CD4-positive, CD25-positive, alpha-beta regulatory T cell (primary cell): ENCODE measurements at regions not wholly inside any gene's neighbourhood (a gene's known extent, or its start where the extent isn't known, plus 50 kb on each side); places are given as distances from the start of the nearest gene placed in this dataset.

Experiments used
- ATAC-seq, 2 donors: fragments of 150-1000 bp; cut with Tn5 transposase; one replicate each; pipeline ENCODE4 v1.10.0; 2021; ENCODE audit warnings: low read depth in 2 of 2, moderate number of reproducible peaks in 2 of 2, moderate library complexity in 1 of 2
- DNase-seq, 3 donors: peaks; one replicate each; pipeline versions ENCODE4 v3.0.0 to v3.0.0-alpha.2; 2012 to 2022; ENCODE audit warnings: mixed read lengths in 1 of 3
- H3K27ac ChIP-seq: one replicate; pipeline ENCODE4 v1.7.0; 2013; ENCODE audit warnings: mild to moderate bottlenecking, low read length; ENCODE audit not compliant: insufficient read depth, poor library complexity, severe bottlenecking
- H3K27me3 ChIP-seq: one replicate; pipeline ENCODE4 v1.7.0; 2013; ENCODE audit warnings: low read length; ENCODE audit not compliant: control insufficient read depth, insufficient read depth
- H3K36me3 ChIP-seq: one replicate; pipeline ENCODE4 v1.7.0; 2013; ENCODE audit warnings: mild to moderate bottlenecking, low read length, moderate library complexity; ENCODE audit not compliant: control insufficient read depth, insufficient read depth
- H3K4me1 ChIP-seq: 2 replicates; pipeline ENCODE4 v1.7.0; 2013; ENCODE audit warnings: mild to moderate bottlenecking, low read length; ENCODE audit not compliant: insufficient read depth, control insufficient read depth, poor library complexity, severe bottlenecking
- H3K4me3 ChIP-seq: one replicate; pipeline ENCODE4 v1.7.0; 2013; ENCODE audit warnings: low read depth, mild to moderate bottlenecking, low read length, moderate library complexity
- H3K9me3 ChIP-seq, 2 experiments: 1 replicate in 1 of 2; 2 replicates in 1 of 2; pipeline ENCODE4 v1.7.0; 2013; ENCODE audit warnings: low read length in 2 of 2, mild to moderate bottlenecking in 1 of 2, moderate library complexity in 1 of 2; ENCODE audit not compliant: control insufficient read depth in 2 of 2
- H3K27ac Mint-ChIP-seq, 3 donors: one replicate each; pipeline ENCODE4 v1.8.0; 2020 to 2022; ENCODE audit warnings: mild to moderate bottlenecking in 3 of 3, mixed read lengths in 3 of 3, moderate library complexity in 2 of 3
- H3K27me3 Mint-ChIP-seq: one replicate; pipeline ENCODE4 v1.8.0; 2022; ENCODE audit warnings: mild to moderate bottlenecking, mixed read lengths
- H3K36me3 Mint-ChIP-seq: one replicate; pipeline ENCODE4 v1.8.0; 2020; ENCODE audit warnings: mixed read lengths
- H3K4me1 Mint-ChIP-seq, 4 donors: one replicate each; pipeline ENCODE4 v1.8.0; 2020 to 2022; ENCODE audit warnings: mixed read lengths in 4 of 4, mild to moderate bottlenecking in 1 of 4
- H3K4me3 Mint-ChIP-seq, 4 donors: one replicate each; pipeline ENCODE4 v1.8.0; 2020 to 2022; ENCODE audit warnings: mild to moderate bottlenecking in 4 of 4, mixed read lengths in 4 of 4, moderate library complexity in 3 of 4
- H3K9me3 Mint-ChIP-seq, 7 donors: one replicate each; pipeline ENCODE4 v1.8.0; 2020 to 2022; ENCODE audit warnings: mixed read lengths in 7 of 7, mild to moderate bottlenecking in 3 of 7, moderate library complexity in 2 of 7

DNA sequence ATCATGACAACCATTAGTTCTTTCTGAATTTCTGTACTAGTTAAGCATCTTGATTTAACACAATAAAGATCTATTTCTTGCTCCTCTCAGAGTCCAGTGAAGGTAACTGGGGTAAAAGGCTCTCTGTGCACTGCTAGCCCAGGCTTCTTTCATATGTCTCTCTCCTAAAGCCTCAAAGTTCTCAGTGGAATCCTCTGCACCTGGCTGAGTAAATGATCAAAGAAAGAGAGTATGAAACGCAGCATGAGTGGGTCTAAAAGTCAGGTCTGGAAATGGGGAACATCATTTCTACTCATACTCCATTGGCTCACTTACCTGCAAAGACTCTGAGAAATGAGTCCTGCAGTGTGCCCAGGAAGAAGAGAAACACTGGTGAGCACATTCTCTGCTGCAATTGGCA is 418.5 kb downstream of the PTPRC start:
- no peaks in the 10 kb centered on the region for H3K27me3 Mint-ChIP-seq

DNA sequence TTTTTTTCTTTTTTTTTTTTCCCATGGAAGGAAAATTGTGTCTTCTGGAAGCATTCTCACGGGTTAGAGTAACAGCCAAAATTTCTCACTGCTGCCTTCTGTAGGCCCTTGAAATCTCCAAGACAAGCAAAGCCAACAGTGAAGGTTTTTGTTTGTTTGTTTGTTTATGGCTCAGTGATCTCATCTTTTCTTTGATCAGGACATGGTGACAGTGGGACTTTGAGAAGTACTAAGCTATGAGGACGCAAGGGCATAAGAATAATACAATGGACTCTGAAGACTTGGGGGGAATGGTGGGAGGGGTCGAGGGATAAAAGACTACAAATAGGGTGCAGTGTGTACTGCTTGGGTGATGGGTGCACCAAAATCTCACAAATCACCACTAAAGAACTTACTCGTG is 419.4 kb downstream of the PTPRC start:
- Histone ChIP-seq H3K27ac (no peak overlapping the region), H3K27me3 (no peaks in the 10 kb centered on the region), H3K4me3 (no peak overlapping the region), H3K9me3 (no peaks in the 10 kb centered on the region), H3K4me1 (no peaks in the 10 kb centered on the region), H3K36me3 (no peaks in the 10 kb centered on the region)
- Mint-ChIP-seq H3K4me3 (no peak overlapping the region), H3K36me3 (no peaks in the 10 kb centered on the region), H3K9me3 (peaks cover 0 to 3% (median 0%) of the 10 kb centered on the region in 7 donors), H3K4me1 (peaks cover 0 to 3% (median 0%) of the 10 kb centered on the region in 4 donors), H3K27me3 (no peaks in the 10 kb centered on the region), H3K27ac (no peak overlapping the region)
- DNase-seq: no peak
- ATAC-seq: no peak

More for the DNA sequence above, 418.5 kb downstream of the PTPRC start:
- no peaks in the 10 kb centered on the region for H3K4me1 ChIP-seq
- H3K27ac ChIP-seq: no peak overlapping the region
- Mint-ChIP-seq H3K4me3 (no peak overlapping the region), H3K4me1 (peaks cover 0 to 3% (median 0%) of the 10 kb centered on the region in 4 donors), H3K36me3 (no peaks in the 10 kb centered on the region), H3K9me3 (peaks cover 0 to 3% (median 0%) of the 10 kb centered on the region in 7 donors), H3K27ac (no peak overlapping the region)
- H3K9me3 ChIP-seq: no peaks in the 10 kb centered on the region
- H3K36me3 ChIP-seq: no peaks in the 10 kb centered on the region
- H3K27me3 ChIP-seq: no peaks in the 10 kb centered on the region
- ATAC-seq (no peak), DNase-seq (no peak)
- no peak overlapping the region for H3K4me3 ChIP-seq

GRCh38 chr1:199064971-199065370 is 426.1 kb downstream of the PTPRC start:
- no peak for DNase-seq
- Histone ChIP-seq H3K4me3 (no peak overlapping the region), H3K9me3 (no peaks in the 10 kb centered on the region), H3K36me3 (no peaks in the 10 kb centered on the region), H3K27me3 (no peaks in the 10 kb centered on the region), H3K4me1 (peaks cover 2% of the 10 kb centered on the region), H3K27ac (no peak overlapping the region)
- H3K9me3 Mint-ChIP-seq: no peaks in the 10 kb centered on the region
- no peak for ATAC-seq
- H3K36me3 Mint-ChIP-seq: no peaks in the 10 kb centered on the region
- no peak overlapping the region for H3K27ac Mint-ChIP-seq
- no peak overlapping the region for H3K4me3 Mint-ChIP-seq
- H3K4me1 Mint-ChIP-seq: peaks cover 0 to 10% (median 3%) of the 10 kb centered on the region in 4 donors
- H3K27me3 Mint-ChIP-seq: no peaks in the 10 kb centered on the region

GRCh38 chr1:199067483-199067882 is 428.6 kb downstream of the PTPRC start:
- H3K27ac Mint-ChIP-seq: no peak overlapping the region
- H3K9me3 Mint-ChIP-seq: no peaks in the 10 kb centered on the region
- Histone ChIP-seq H3K4me1 (peaks cover 2% of the 10 kb centered on the region), H3K27me3 (no peaks in the 10 kb centered on the region), H3K4me3 (no peak overlapping the region), H3K36me3 (no peaks in the 10 kb centered on the region), H3K27ac (no peak overlapping the region), H3K9me3 (no peaks in the 10 kb centered on the region)
- peak in 1 of 3 donors; percentile 5 for DNase-seq
- peaks cover 0 to 10% (median 3%) of the 10 kb centered on the region in 4 donors for H3K4me1 Mint-ChIP-seq
- H3K4me3 Mint-ChIP-seq: no peak overlapping the region
- ATAC-seq: no peak
- no peaks in the 10 kb centered on the region for H3K36me3 Mint-ChIP-seq
- H3K27me3 Mint-ChIP-seq: no peaks in the 10 kb centered on the region

DNA sequence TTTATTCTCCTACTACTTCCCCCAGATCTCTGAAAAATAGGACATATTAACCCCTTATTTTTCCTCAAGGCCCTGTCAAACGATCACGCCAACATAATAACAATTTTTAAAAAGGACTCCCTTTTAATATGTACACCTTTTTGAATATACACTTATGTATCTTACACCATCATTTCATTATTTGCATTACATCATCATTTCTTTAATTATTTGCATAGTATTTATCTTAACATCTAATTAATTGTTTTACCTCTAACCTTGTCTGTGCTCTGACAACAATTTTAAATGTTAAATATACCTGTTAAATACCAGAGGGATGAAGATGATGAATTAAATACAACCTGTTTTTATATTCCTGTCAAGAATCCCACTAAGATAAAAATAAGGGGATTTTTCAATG is 432.2 kb downstream of the PTPRC start:
- H3K9me3 Mint-ChIP-seq: no peaks in the 10 kb centered on the region
- ATAC-seq: no peak
- peaks cover 2% of the 10 kb centered on the region for H3K4me1 ChIP-seq

DNA sequence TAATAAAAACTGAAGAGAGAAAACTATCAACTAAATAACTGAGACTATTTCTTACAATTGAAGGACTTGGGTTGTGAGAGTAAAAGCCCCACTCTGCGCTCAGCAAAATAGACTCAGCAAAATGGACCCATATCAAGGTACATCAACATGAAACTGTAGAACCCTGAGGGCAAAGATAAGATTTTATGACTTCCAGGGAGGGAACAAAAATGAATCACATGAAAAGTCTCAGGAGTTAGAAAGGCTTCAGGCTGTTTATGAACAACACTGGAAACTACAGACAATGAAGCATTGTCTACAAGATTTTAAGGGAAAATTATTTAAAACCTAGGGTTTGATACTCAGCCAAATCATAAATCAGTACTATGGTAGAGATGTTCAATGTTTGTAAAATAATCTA is 434.3 kb downstream of the PTPRC start:
- Mint-ChIP-seq H3K9me3 (no peaks in the 10 kb centered on the region), H3K4me3 (no peak overlapping the region), H3K27me3 (no peaks in the 10 kb centered on the region), H3K27ac (peak overlapping the region in 1 of 3 donors; percentile 58), H3K4me1 (peaks cover 0 to 7% (median 0%) of the 10 kb centered on the region in 4 donors), H3K36me3 (no peaks in the 10 kb centered on the region)
- Histone ChIP-seq H3K27me3 (no peaks in the 10 kb centered on the region), H3K4me3 (no peak overlapping the region), H3K36me3 (no peaks in the 10 kb centered on the region), H3K27ac (no peak overlapping the region), H3K9me3 (no peaks in the 10 kb centered on the region), H3K4me1 (no peaks in the 10 kb centered on the region)
- no peak for ATAC-seq
- DNase-seq: no peak

More for the DNA sequence above, 432.2 kb downstream of the PTPRC start:
- Mint-ChIP-seq H3K4me1 (peaks cover 0 to 10% (median 6%) of the 10 kb centered on the region in 4 donors), H3K4me3 (no peak overlapping the region), H3K27me3 (no peaks in the 10 kb centered on the region), H3K36me3 (no peaks in the 10 kb centered on the region), H3K27ac (no peak overlapping the region)
- no peaks in the 10 kb centered on the region for H3K9me3 ChIP-seq
- no peak for DNase-seq
- no peak overlapping the region for H3K27ac ChIP-seq
- H3K27me3 ChIP-seq: no peaks in the 10 kb centered on the region
- no peaks in the 10 kb centered on the region for H3K36me3 ChIP-seq
- no peak overlapping the region for H3K4me3 ChIP-seq

DNA sequence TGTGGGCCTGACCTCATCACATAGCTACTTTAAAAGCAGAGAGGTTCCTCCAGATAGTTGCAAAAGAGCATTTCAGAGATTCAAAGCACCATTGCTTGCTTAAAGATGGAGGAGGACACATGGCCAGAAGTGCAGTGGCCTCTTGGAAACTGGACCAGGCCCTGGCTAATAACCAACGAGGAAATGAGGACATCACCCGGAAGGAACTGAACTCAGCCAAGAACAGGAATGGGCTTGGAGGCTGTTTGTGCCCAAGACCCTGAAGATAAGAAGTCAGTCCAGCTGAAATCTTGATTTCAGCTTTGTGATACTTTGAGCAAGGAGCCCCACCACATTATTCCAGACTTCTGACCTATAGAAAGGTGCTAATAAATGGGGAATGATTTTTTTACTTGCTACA is 437.0 kb downstream of the PTPRC start:
- Histone ChIP-seq H3K27ac (no peak overlapping the region), H3K4me3 (no peak overlapping the region), H3K4me1 (no peaks in the 10 kb centered on the region), H3K27me3 (no peaks in the 10 kb centered on the region), H3K9me3 (no peaks in the 10 kb centered on the region), H3K36me3 (no peaks in the 10 kb centered on the region)
- peaks cover 0 to 7% (median 0%) of the 10 kb centered on the region in 4 donors for H3K4me1 Mint-ChIP-seq
- ATAC-seq (no peak), DNase-seq (no peak)
- no peaks in the 10 kb centered on the region for H3K9me3 Mint-ChIP-seq
- no peak overlapping the region for H3K4me3 Mint-ChIP-seq
- no peaks in the 10 kb centered on the region for H3K27me3 Mint-ChIP-seq
- no peak overlapping the region for H3K27ac Mint-ChIP-seq
- H3K36me3 Mint-ChIP-seq: no peaks in the 10 kb centered on the region

DNA sequence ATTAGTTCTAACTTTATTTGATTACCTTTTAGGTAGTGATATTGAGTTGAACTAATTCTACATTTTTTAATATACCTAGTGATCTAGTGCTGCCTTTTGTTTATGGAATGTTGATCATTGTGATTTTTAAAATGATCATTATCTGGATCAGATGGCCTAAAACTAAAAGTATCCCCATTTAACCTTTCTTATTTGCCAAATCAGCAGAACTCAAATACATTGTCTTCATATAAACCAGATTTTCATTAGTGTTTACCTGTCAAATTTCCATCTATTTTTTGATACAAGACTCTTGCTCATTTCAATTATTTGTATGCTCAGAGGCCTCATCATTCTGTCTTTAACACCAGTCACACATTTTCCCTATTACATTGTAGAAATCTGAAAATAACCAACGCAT is 441.2 kb downstream of the PTPRC start:
- no peak overlapping the region for H3K4me3 Mint-ChIP-seq
- Histone ChIP-seq H3K27ac (no peak overlapping the region), H3K4me1 (no peaks in the 10 kb centered on the region), H3K4me3 (no peak overlapping the region), H3K27me3 (no peaks in the 10 kb centered on the region), H3K36me3 (no peaks in the 10 kb centered on the region), H3K9me3 (no peaks in the 10 kb centered on the region)
- peaks cover 0 to 6% (median 0%) of the 10 kb centered on the region in 4 donors for H3K4me1 Mint-ChIP-seq
- no peaks in the 10 kb centered on the region for H3K36me3 Mint-ChIP-seq
- ATAC-seq (no peak), DNase-seq (no peak)
- H3K9me3 Mint-ChIP-seq: peaks cover 0 to 1% (median 0%) of the 10 kb centered on the region in 7 donors
- no peaks in the 10 kb centered on the region for H3K27me3 Mint-ChIP-seq
- no peak overlapping the region for H3K27ac Mint-ChIP-seq
